ENCODE measurements at regions not wholly inside any gene's neighbourhood (a gene's known extent, or its start where the extent isn't known, plus 50 kb on each side); places are given as distances from the start of the nearest gene placed in this dataset.
"Not testable (repeated sequence)": the region's sequence is repeated elsewhere in the genome, so short reads cannot be mapped to it uniquely, and the experiment has no call there.

- H3K4me3 ChIP-seq: no peak overlapping the region
- no peaks in the 10 kb centered on the region for H3K9me3 ChIP-seq
- no peak overlapping the region for H3K27ac ChIP-seq
- no peaks in the 10 kb centered on the region for H3K27me3 ChIP-seq
- 22 to 31% methylated on average over 1 of the region's 1 CpG for WGBS, 2 donors (ENCODE audit: low coverage in 1 of 2)
- no peaks in the 10 kb centered on the region for H3K36me3 ChIP-seq
- no peak for ATAC-seq
- TF ChIP-seq POLR2AphosphoS5 (IDR thresholded peaks at IDR 0.05) (no peak), CTCF (IDR thresholded peaks at IDR 0.05) (no peak), POLR2A (IDR thresholded peaks at IDR 0.05) (no peak), EP300 (IDR thresholded peaks at IDR 0.05) (no peak)
- H3K4me1 ChIP-seq: no peaks in the 10 kb centered on the region
These were observed 129.6 kb upstream of the SP8 start for GRCh38 chr7:20916311-20916710.

- Histone ChIP-seq H3K27me3 (no peaks in the 10 kb centered on the region), H3K9me3 (no peaks in the 10 kb centered on the region), H3K4me3 (no peak overlapping the region), H3K36me3 (no peaks in the 10 kb centered on the region), H3K27ac (no peak overlapping the region), H3K4me1 (no peaks in the 10 kb centered on the region)
- WGBS, 2 donors (ENCODE audit: low coverage in 1 of 2): 58 to 68% methylated on average over 2 to 3 of the region's 3 CpGs
- TF ChIP-seq CTCF (IDR thresholded peaks at IDR 0.05) (no peak), POLR2AphosphoS5 (IDR thresholded peaks at IDR 0.05) (no peak), POLR2A (IDR thresholded peaks at IDR 0.05) (no peak), EP300 (IDR thresholded peaks at IDR 0.05) (no peak)
- ATAC-seq: no peak
These were observed 130.9 kb upstream of the SP8 start for GRCh38 chr7:20917603-20918002.

GRCh38 chr7:20918156-20918555, 131.5 kb upstream of the SP8 start:
- Histone ChIP-seq H3K4me1 (no peaks in the 10 kb centered on the region), H3K36me3 (no peaks in the 10 kb centered on the region), H3K27ac (no peak overlapping the region), H3K4me3 (no peak overlapping the region), H3K27me3 (no peaks in the 10 kb centered on the region), H3K9me3 (no peaks in the 10 kb centered on the region)
- TF ChIP-seq EP300 (IDR thresholded peaks at IDR 0.05) (no peak), POLR2A (IDR thresholded peaks at IDR 0.05) (no peak), POLR2AphosphoS5 (IDR thresholded peaks at IDR 0.05) (no peak), CTCF (IDR thresholded peaks at IDR 0.05) (no peak)
- WGBS, 2 donors (ENCODE audit: low coverage in 1 of 2): 84 to 96% methylated on average over 4 of the region's 4 CpGs
- no peak for ATAC-seq

GRCh38 chr7:20927178-20927577, 140.5 kb upstream of the SP8 start:
- not testable (repeated sequence) for ATAC-seq, H3K4me3 ChIP-seq, H3K27me3 ChIP-seq, H3K9me3 ChIP-seq, H3K27ac ChIP-seq, H3K36me3 ChIP-seq, H3K4me1 ChIP-seq

GRCh38 chr7:20927976-20928375, 141.3 kb upstream of the SP8 start:
- peaks cover 0 to 4% (median 0%) of the 10 kb centered on the region in 3 donors for H3K9me3 ChIP-seq
- ATAC-seq: no peak
- H3K36me3 ChIP-seq: no peaks in the 10 kb centered on the region
- H3K4me3 ChIP-seq: no peak overlapping the region
- 40% methylated on average over 1 of the region's 1 CpG; no CpG with 5 or more reads in 1 of the 2 donors for WGBS, 2 donors (ENCODE audit: low coverage in 1 of 2)
- TF ChIP-seq POLR2A (IDR thresholded peaks at IDR 0.05): no peak
- TF ChIP-seq POLR2AphosphoS5 (IDR thresholded peaks at IDR 0.05): no peak
- no peak for TF ChIP-seq CTCF (IDR thresholded peaks at IDR 0.05)
- H3K27me3 ChIP-seq: no peaks in the 10 kb centered on the region
- H3K27ac ChIP-seq: no peak overlapping the region
- no peaks in the 10 kb centered on the region for H3K4me1 ChIP-seq

- TF ChIP-seq POLR2A (IDR thresholded peaks at IDR 0.05) (no peak), POLR2AphosphoS5 (IDR thresholded peaks at IDR 0.05) (no peak), CTCF (IDR thresholded peaks at IDR 0.05) (no peak), EP300 (IDR thresholded peaks at IDR 0.05) (no peak)
- no peak for ATAC-seq
- Histone ChIP-seq H3K4me1 (no peaks in the 10 kb centered on the region), H3K27ac (no peak overlapping the region), H3K9me3 (no peaks in the 10 kb centered on the region), H3K36me3 (no peaks in the 10 kb centered on the region), H3K27me3 (no peaks in the 10 kb centered on the region), H3K4me3 (no peak overlapping the region)
- WGBS, 2 donors (ENCODE audit: low coverage in 1 of 2): 88 to 94% methylated on average over 4 of the region's 4 CpGs
These were observed 142.5 kb upstream of the SP8 start for GRCh38 chr7:20929199-20929598.

Measured in gastroesophageal sphincter (tissue), 4 donors.